ENCODE measurements at regions not wholly inside any gene's neighbourhood (a gene's known extent, or its start where the extent isn't known, plus 50 kb on each side); places are given as distances from the start of the nearest gene placed in this dataset.

DNA sequence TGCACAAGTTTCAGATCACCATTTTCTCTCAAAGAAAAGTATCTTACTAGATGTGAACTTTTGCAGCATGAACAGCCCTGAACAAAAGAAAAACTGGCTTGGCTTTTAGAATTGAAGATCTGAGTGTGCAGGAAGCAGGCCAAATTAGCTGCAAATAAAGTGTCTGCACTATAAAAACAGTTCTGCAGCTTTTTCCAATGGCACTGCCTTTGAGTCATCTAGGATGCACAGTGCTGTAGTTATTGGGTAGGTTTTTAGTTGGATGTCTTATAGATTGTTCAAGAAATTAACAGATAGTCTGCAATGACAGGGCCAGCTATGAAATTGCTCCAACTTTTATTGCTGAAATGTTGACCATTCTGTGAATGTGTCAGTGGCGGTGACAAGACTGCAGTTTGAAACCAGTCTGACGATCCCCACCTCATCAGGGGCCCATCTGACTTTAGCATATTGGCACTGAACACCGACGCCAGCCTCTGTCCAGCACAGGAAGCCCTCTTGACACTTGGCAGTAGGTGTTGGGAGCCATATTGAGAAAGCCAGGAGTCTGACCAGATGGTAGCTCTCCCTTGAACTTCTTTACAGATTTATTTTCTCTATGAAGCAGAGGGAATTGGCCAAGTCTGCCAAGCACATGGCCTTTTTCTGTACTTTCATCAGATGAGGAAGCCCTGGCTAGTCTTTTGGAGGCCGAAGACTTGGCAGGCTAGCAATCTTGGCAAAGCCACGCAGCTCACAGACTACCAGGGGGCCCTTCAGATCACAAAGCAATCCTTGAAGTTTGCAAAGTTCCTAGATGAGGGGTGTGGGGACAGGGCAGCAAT is 490.6 kb downstream of the NEBL start:
- TF ChIP-seq, protein P1, sequence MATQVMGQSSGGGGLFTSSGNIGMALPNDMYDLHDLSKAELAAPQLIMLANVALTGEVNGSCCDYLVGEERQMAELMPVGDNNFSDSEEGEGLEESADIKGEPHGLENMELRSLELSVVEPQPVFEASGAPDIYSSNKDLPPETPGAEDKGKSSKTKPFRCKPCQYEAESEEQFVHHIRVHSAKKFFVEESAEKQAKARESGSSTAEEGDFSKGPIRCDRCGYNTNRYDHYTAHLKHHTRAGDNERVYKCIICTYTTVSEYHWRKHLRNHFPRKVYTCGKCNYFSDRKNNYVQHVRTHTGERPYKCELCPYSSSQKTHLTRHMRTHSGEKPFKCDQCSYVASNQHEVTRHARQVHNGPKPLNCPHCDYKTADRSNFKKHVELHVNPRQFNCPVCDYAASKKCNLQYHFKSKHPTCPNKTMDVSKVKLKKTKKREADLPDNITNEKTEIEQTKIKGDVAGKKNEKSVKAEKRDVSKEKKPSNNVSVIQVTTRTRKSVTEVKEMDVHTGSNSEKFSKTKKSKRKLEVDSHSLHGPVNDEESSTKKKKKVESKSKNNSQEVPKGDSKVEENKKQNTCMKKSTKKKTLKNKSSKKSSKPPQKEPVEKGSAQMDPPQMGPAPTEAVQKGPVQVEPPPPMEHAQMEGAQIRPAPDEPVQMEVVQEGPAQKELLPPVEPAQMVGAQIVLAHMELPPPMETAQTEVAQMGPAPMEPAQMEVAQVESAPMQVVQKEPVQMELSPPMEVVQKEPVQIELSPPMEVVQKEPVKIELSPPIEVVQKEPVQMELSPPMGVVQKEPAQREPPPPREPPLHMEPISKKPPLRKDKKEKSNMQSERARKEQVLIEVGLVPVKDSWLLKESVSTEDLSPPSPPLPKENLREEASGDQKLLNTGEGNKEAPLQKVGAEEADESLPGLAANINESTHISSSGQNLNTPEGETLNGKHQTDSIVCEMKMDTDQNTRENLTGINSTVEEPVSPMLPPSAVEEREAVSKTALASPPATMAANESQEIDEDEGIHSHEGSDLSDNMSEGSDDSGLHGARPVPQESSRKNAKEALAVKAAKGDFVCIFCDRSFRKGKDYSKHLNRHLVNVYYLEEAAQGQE (IDR thresholded peaks at IDR 0.05) = no peak
- TF ChIP-seq POLR2A (IDR thresholded peaks at IDR 0.05; ENCODE audit: low read length) = no peak
- TF ChIP-seq, protein P2, sequence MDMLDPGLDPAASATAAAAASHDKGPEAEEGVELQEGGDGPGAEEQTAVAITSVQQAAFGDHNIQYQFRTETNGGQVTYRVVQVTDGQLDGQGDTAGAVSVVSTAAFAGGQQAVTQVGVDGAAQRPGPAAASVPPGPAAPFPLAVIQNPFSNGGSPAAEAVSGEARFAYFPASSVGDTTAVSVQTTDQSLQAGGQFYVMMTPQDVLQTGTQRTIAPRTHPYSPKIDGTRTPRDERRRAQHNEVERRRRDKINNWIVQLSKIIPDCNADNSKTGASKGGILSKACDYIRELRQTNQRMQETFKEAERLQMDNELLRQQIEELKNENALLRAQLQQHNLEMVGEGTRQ (IDR thresholded peaks at IDR 0.05) = no peak

Measured in A549 (cell line).